ENCODE measurements at regions not wholly inside any gene's neighbourhood (a gene's known extent, or its start where the extent isn't known, plus 50 kb on each side); places are given as distances from the start of the nearest gene placed in this dataset.

GRCh38 chr9:79131824-79132377 is 439.9 kb upstream of the TLE4 start:
- no peak for TF ChIP-seq GATA2 (IDR thresholded peaks at IDR 0.05; ENCODE audit: low read depth, low read length)
- TF ChIP-seq GATA3 (IDR thresholded peaks at IDR 0.05; ENCODE audit: low read depth, low read length): no peak

Data from SH-SY5Y (cell line).